ENCODE measurements at regions not wholly inside any gene's neighbourhood (a gene's known extent, or its start where the extent isn't known, plus 50 kb on each side); places are given as distances from the start of the nearest gene placed in this dataset.

GRCh38 chr5:155307229-155307628 lies 293.7 kb downstream of the KIF4B start:
- intact Hi-C loops (cut with micrococcal nuclease): no loop called here
- Mint-ChIP-seq H3K4me1 (no peaks in the 10 kb centered on the region), H3K27me3 (no peaks in the 10 kb centered on the region), H3K36me3 (ENCODE audit: low read depth) (no peaks in the 10 kb centered on the region), H3K27ac (no peak overlapping the region), H3K9me3 (no peaks in the 10 kb centered on the region), H3K4me3 (no peak overlapping the region)
- no peak for DNase-seq

GRCh38 chr5:155308289-155308688 lies 294.7 kb downstream of the KIF4B start:
- Mint-ChIP-seq H3K27ac (no peak overlapping the region), H3K36me3 (ENCODE audit: low read depth) (no peaks in the 10 kb centered on the region), H3K9me3 (no peaks in the 10 kb centered on the region), H3K4me3 (no peak overlapping the region), H3K27me3 (no peaks in the 10 kb centered on the region), H3K4me1 (no peaks in the 10 kb centered on the region)
- intact Hi-C loops (cut with micrococcal nuclease): no loop called here
- no peak for DNase-seq

GRCh38 chr5:155309021-155309746 lies 295.6 kb downstream of the KIF4B start:
- intact Hi-C loops (cut with micrococcal nuclease): no loop called here
- H3K27ac Mint-ChIP-seq: no peak overlapping the region
- H3K9me3 Mint-ChIP-seq: no peaks in the 10 kb centered on the region
- no peak overlapping the region for H3K4me3 Mint-ChIP-seq
- DNase-seq: no peak
- H3K27me3 Mint-ChIP-seq: no peaks in the 10 kb centered on the region
- H3K36me3 Mint-ChIP-seq (ENCODE audit: low read depth): no peaks in the 10 kb centered on the region
- no peaks in the 10 kb centered on the region for H3K4me1 Mint-ChIP-seq

- intact Hi-C loops (cut with micrococcal nuclease): no loop called here
- Mint-ChIP-seq H3K36me3 (ENCODE audit: low read depth) (no peaks in the 10 kb centered on the region), H3K4me1 (no peaks in the 10 kb centered on the region), H3K27ac (no peak overlapping the region), H3K4me3 (no peak overlapping the region), H3K9me3 (no peaks in the 10 kb centered on the region), H3K27me3 (no peaks in the 10 kb centered on the region)
- no peak for DNase-seq
These were observed 298.2 kb downstream of the KIF4B start for GRCh38 chr5:155311721-155312120.

GRCh38 chr5:155313518-155313917 lies 300.0 kb downstream of the KIF4B start:
- no peak overlapping the region for H3K27ac Mint-ChIP-seq
- no peaks in the 10 kb centered on the region for H3K36me3 Mint-ChIP-seq (ENCODE audit: low read depth)

GRCh38 chr5:155316070-155316714 lies 302.6 kb downstream of the KIF4B start:
- H3K27me3 Mint-ChIP-seq: no peaks in the 10 kb centered on the region

More at GRCh38 chr5:155313518-155313917, 300.0 kb downstream of the KIF4B start:
- no peaks in the 10 kb centered on the region for H3K27me3 Mint-ChIP-seq
- no peak for DNase-seq
- H3K9me3 Mint-ChIP-seq: peaks cover 3% of the 10 kb centered on the region
- no peak overlapping the region for H3K4me3 Mint-ChIP-seq
- H3K4me1 Mint-ChIP-seq: no peaks in the 10 kb centered on the region
- intact Hi-C loops (cut with micrococcal nuclease): no loop called here

GRCh38 chr5:155332618-155333017 lies 319.1 kb downstream of the KIF4B start:
- Mint-ChIP-seq H3K36me3 (ENCODE audit: low read depth) (no peaks in the 10 kb centered on the region), H3K27ac (no peak overlapping the region), H3K9me3 (no peaks in the 10 kb centered on the region)

More at GRCh38 chr5:155316070-155316714, 302.6 kb downstream of the KIF4B start:
- Mint-ChIP-seq H3K4me3 (no peak overlapping the region), H3K27ac (no peak overlapping the region), H3K4me1 (no peaks in the 10 kb centered on the region), H3K9me3 (peaks cover 3% of the 10 kb centered on the region), H3K36me3 (ENCODE audit: low read depth) (no peaks in the 10 kb centered on the region)
- intact Hi-C loops (cut with micrococcal nuclease): no loop called here
- DNase-seq: no peak

GRCh38 chr5:155342956-155343355 lies 329.4 kb downstream of the KIF4B start:
- H3K4me3 Mint-ChIP-seq: no peak overlapping the region
- intact Hi-C loops (cut with micrococcal nuclease): no loop called here
- H3K27ac Mint-ChIP-seq: no peak overlapping the region
- no peaks in the 10 kb centered on the region for H3K9me3 Mint-ChIP-seq
- H3K27me3 Mint-ChIP-seq: no peaks in the 10 kb centered on the region
- no peaks in the 10 kb centered on the region for H3K4me1 Mint-ChIP-seq
- no peak for DNase-seq
- no peaks in the 10 kb centered on the region for H3K36me3 Mint-ChIP-seq (ENCODE audit: low read depth)

More at GRCh38 chr5:155332618-155333017, 319.1 kb downstream of the KIF4B start:
- intact Hi-C loops (cut with micrococcal nuclease): no loop called here
- DNase-seq: no peak
- no peaks in the 10 kb centered on the region for H3K4me1 Mint-ChIP-seq
- no peaks in the 10 kb centered on the region for H3K27me3 Mint-ChIP-seq
- no peak overlapping the region for H3K4me3 Mint-ChIP-seq

- no peak overlapping the region for H3K4me3 Mint-ChIP-seq
- no peaks in the 10 kb centered on the region for H3K9me3 Mint-ChIP-seq
- H3K27me3 Mint-ChIP-seq: no peaks in the 10 kb centered on the region
- no peak for DNase-seq
- H3K4me1 Mint-ChIP-seq: no peaks in the 10 kb centered on the region
- H3K36me3 Mint-ChIP-seq (ENCODE audit: low read depth): no peaks in the 10 kb centered on the region
- no peak overlapping the region for H3K27ac Mint-ChIP-seq
- intact Hi-C loops (cut with micrococcal nuclease): no loop called here
These were observed 329.9 kb downstream of the KIF4B start for GRCh38 chr5:155343468-155343867.

GRCh38 chr5:155353231-155353630 lies 339.7 kb downstream of the KIF4B start:
- DNase-seq: no peak

GRCh38 chr5:155366096-155366495 lies 352.5 kb downstream of the KIF4B start:
- Mint-ChIP-seq H3K4me1 (no peaks in the 10 kb centered on the region), H3K9me3 (no peaks in the 10 kb centered on the region), H3K4me3 (no peak overlapping the region), H3K36me3 (ENCODE audit: low read depth) (no peaks in the 10 kb centered on the region), H3K27ac (no peak overlapping the region), H3K27me3 (no peaks in the 10 kb centered on the region)
- DNase-seq: no peak
- intact Hi-C loops (cut with micrococcal nuclease): no loop called here

More at GRCh38 chr5:155353231-155353630, 339.7 kb downstream of the KIF4B start:
- no peak overlapping the region for H3K4me3 Mint-ChIP-seq
- H3K27ac Mint-ChIP-seq: no peak overlapping the region
- no peaks in the 10 kb centered on the region for H3K27me3 Mint-ChIP-seq
- intact Hi-C loops (cut with micrococcal nuclease): no loop called here
- H3K4me1 Mint-ChIP-seq: no peaks in the 10 kb centered on the region
- H3K9me3 Mint-ChIP-seq: peaks cover 12% of the 10 kb centered on the region
- H3K36me3 Mint-ChIP-seq (ENCODE audit: low read depth): no peaks in the 10 kb centered on the region

- H3K4me3 Mint-ChIP-seq: no peak overlapping the region
- H3K9me3 Mint-ChIP-seq: no peaks in the 10 kb centered on the region
- no peaks in the 10 kb centered on the region for H3K27me3 Mint-ChIP-seq
- intact Hi-C loops (cut with micrococcal nuclease): no loop called here
- H3K4me1 Mint-ChIP-seq: no peaks in the 10 kb centered on the region
- no peaks in the 10 kb centered on the region for H3K36me3 Mint-ChIP-seq (ENCODE audit: low read depth)
- no peak for DNase-seq
- no peak overlapping the region for H3K27ac Mint-ChIP-seq
These were observed 354.3 kb downstream of the KIF4B start for GRCh38 chr5:155367841-155368240.

- intact Hi-C loops (cut with micrococcal nuclease): no loop called here
These were observed 354.9 kb downstream of the KIF4B start for GRCh38 chr5:155368490-155368889.

GRCh38 chr5:155380480-155380879 lies 366.9 kb downstream of the KIF4B start:
- intact Hi-C loops (cut with micrococcal nuclease): no loop called here
- no peak for DNase-seq
- H3K36me3 Mint-ChIP-seq (ENCODE audit: low read depth): no peaks in the 10 kb centered on the region
- no peak overlapping the region for H3K27ac Mint-ChIP-seq
- no peak overlapping the region for H3K4me3 Mint-ChIP-seq
- H3K4me1 Mint-ChIP-seq: no peaks in the 10 kb centered on the region
- H3K9me3 Mint-ChIP-seq: peaks cover under 1% of the 10 kb centered on the region
- no peaks in the 10 kb centered on the region for H3K27me3 Mint-ChIP-seq

More at GRCh38 chr5:155368490-155368889, 354.9 kb downstream of the KIF4B start:
- no peak overlapping the region for H3K27ac Mint-ChIP-seq
- H3K4me3 Mint-ChIP-seq: no peak overlapping the region
- no peaks in the 10 kb centered on the region for H3K9me3 Mint-ChIP-seq
- no peaks in the 10 kb centered on the region for H3K27me3 Mint-ChIP-seq
- H3K4me1 Mint-ChIP-seq: no peaks in the 10 kb centered on the region
- no peak for DNase-seq
- H3K36me3 Mint-ChIP-seq (ENCODE audit: low read depth): no peaks in the 10 kb centered on the region
